Fibroblast of lung (primary cell): ENCODE measurements at regions not wholly inside any gene's neighbourhood (a gene's known extent, or its start where the extent isn't known, plus 50 kb on each side); places are given as distances from the start of the nearest gene placed in this dataset.

Experiments used
- DNase-seq, 2 donors: peaks; one replicate each; pipeline versions ENCODE4 v3.0.0 to v3.0.0-alpha.2; 2010; ENCODE audit warnings: low read depth in 2 of 2
- H2AFZ ChIP-seq: 2 replicates; pipeline ENCODE4 v1.5.1; 2012; ENCODE audit warnings: low read length, control low read depth, inconsistent platforms
- H3K27ac ChIP-seq: 2 replicates; pipeline ENCODE4 v1.5.1; 2011; ENCODE audit warnings: low read length, control low read depth; ENCODE audit not compliant: insufficient read depth
- H3K27me3 ChIP-seq: 2 replicates; pipeline ENCODE4 v1.5.1; 2011; ENCODE audit warnings: mild to moderate bottlenecking, low read length; ENCODE audit not compliant: control insufficient read depth, insufficient read depth
- H3K36me3 ChIP-seq: 2 replicates; pipeline ENCODE4 v1.5.1; 2011; ENCODE audit warnings: low read length; ENCODE audit not compliant: control insufficient read depth, insufficient read depth
- H3K4me1 ChIP-seq: 2 replicates; pipeline ENCODE4 v1.5.1; 2011; ENCODE audit warnings: low read length; ENCODE audit not compliant: control insufficient read depth, insufficient read depth; ENCODE audit errors: extremely low read depth
- H3K4me2 ChIP-seq: 2 replicates; pipeline ENCODE4 v1.5.1; 2011; ENCODE audit warnings: low read length, control low read depth; ENCODE audit not compliant: insufficient read depth; ENCODE audit errors: extremely low read depth
- H3K4me3 ChIP-seq, 4 experiments: fragments of 200-600 bp in 1 of 4; sonication (generic) in 1 of 4; replicated peaks in 1 of 4; 2 replicates each; pipeline ENCODE4 v1.5.1; 2011 to 2016; ENCODE audit warnings: low read length in 4 of 4, low read depth in 3 of 4, mild to moderate bottlenecking in 3 of 4, control low read depth in 2 of 4, inconsistent platforms in 1 of 4, mixed read lengths in 1 of 4; ENCODE audit not compliant: insufficient read depth in 1 of 4; ENCODE audit errors: control extremely low read depth in 1 of 4
- H3K79me2 ChIP-seq: 2 replicates; pipeline ENCODE4 v1.5.1; 2012; ENCODE audit warnings: mild to moderate bottlenecking, low read length, inconsistent platforms; ENCODE audit not compliant: control insufficient read depth, insufficient read depth
- H3K9ac ChIP-seq: 2 replicates; pipeline ENCODE4 v1.5.1; 2011; ENCODE audit warnings: mild to moderate bottlenecking, low read length, control low read depth; ENCODE audit not compliant: insufficient read depth
- H3K9me3 ChIP-seq: 2 replicates; pipeline ENCODE4 v1.5.1; 2012; ENCODE audit warnings: low read depth, low read length; ENCODE audit not compliant: control insufficient read depth, insufficient read depth
- H4K20me1 ChIP-seq: 2 replicates; pipeline ENCODE4 v1.5.1; 2011; ENCODE audit warnings: low read length; ENCODE audit not compliant: control insufficient read depth, insufficient read depth; ENCODE audit errors: extremely low read depth
- CTCF ChIP-seq, 2 donors: IDR thresholded peaks in 1 of 2; conservative IDR thresholded peaks in 1 of 2; 1 replicate in 1 of 2; 2 replicates in 1 of 2; pipeline ENCODE4 v1.5.1; 2011 to 2012; ENCODE audit warnings: low read length in 2 of 2, control low read depth in 1 of 2, inconsistent platforms in 1 of 2, low read depth in 1 of 2, mild to moderate bottlenecking in 1 of 2
- EZH2 ChIP-seq: IDR thresholded peaks from 2 replicates; pipeline ENCODE4 v1.5.1; 2012; ENCODE audit warnings: low read length, control low read depth, mild to moderate bottlenecking; ENCODE audit errors: missing control alignments

DNA sequence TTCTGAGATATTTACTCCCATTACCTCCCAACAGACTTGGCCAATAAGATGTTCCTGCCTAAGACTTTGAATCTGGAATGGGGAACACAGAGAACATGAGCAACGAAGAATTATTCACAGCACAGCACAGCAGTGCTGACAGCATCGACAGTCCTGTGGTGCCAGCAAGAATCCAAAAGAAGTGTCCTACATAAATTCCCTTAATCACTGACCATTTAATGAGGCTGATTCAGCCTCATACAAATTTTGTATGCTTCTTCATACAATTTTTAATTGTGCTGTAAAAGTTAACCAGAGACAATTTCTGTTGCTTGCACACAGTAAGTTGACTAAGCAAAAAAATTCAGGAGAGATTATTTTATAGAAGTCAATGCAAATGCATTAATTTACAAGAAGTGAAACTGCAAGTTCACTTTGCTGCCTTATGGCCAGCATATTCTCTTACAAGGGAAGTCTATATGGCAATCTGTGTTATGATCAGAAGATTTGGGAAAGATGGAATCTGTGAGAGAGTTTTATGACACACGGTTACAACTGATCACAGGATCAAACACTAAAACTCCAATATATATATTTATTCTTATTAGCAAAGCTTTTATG is 855.9 kb downstream of the LTN1 start:
- Histone ChIP-seq H4K20me1 (no peaks in the 10 kb centered on the region), H3K4me3 (no peak overlapping the region), H3K27me3 (no peaks in the 10 kb centered on the region), H3K4me2 (no peak overlapping the region), H3K27ac (no peak overlapping the region), H2AFZ (no peak overlapping the region), H3K9me3 (no peaks in the 10 kb centered on the region), H3K79me2 (no peaks in the 10 kb centered on the region), H3K4me1 (no peaks in the 10 kb centered on the region), H3K9ac (no peak overlapping the region), H3K36me3 (no peaks in the 10 kb centered on the region)
- TF ChIP-seq EZH2 (no peak), CTCF (conservative IDR thresholded peaks at IDR 0.05 in 1 of 2, IDR thresholded peaks at IDR 0.05 in 1 of 2; ENCODE audit: low read depth in 1 of 2, low read length in 2 of 2) (no peak)
- no peak for DNase-seq

- no peak for DNase-seq
- no peaks in the 10 kb centered on the region for H3K9me3 ChIP-seq
These were observed 857.0 kb downstream of the LTN1 start for GRCh38 chr21:28135646-28136045.

DNA sequence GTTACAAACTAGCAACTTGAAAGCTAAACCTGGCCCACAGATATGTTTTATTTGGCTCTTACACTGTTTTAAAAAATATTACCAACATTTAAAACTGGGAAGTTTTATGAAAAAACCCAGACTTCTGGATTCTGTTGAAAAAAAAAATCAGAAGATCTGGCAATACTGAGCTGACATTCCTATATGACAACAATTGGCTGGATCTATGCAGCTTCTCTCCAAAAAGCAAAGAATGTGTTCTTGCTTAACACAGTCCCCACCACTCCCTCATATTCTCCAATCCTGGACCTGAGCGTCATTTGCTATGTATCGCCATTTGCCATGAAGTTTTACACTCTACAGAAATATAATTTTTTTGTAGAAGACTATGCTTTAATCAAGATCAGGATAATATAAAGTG is 859.6 kb downstream of the LTN1 start:
- Histone ChIP-seq H3K27me3 (no peaks in the 10 kb centered on the region), H4K20me1 (no peaks in the 10 kb centered on the region), H3K4me3 (no peak overlapping the region), H3K79me2 (no peaks in the 10 kb centered on the region), H3K9ac (no peak overlapping the region), H3K27ac (no peak overlapping the region), H3K36me3 (no peaks in the 10 kb centered on the region), H3K4me2 (no peak overlapping the region), H3K4me1 (no peaks in the 10 kb centered on the region), H3K9me3 (no peaks in the 10 kb centered on the region), H2AFZ (no peak overlapping the region)
- TF ChIP-seq EZH2 = no peak
- no peak for TF ChIP-seq CTCF (conservative IDR thresholded peaks at IDR 0.05 in 1 of 2, IDR thresholded peaks at IDR 0.05 in 1 of 2; ENCODE audit: low read depth in 1 of 2, low read length in 2 of 2)
- no peak for DNase-seq

More at GRCh38 chr21:28135646-28136045, 857.0 kb downstream of the LTN1 start:
- H3K4me1 ChIP-seq = no peaks in the 10 kb centered on the region
- no peaks in the 10 kb centered on the region for H4K20me1 ChIP-seq
- no peak for TF ChIP-seq EZH2
- no peaks in the 10 kb centered on the region for H3K27me3 ChIP-seq
- no peak overlapping the region for H3K4me3 ChIP-seq
- H3K4me2 ChIP-seq = no peak overlapping the region
- H2AFZ ChIP-seq = no peak overlapping the region
- H3K9ac ChIP-seq = no peak overlapping the region
- H3K79me2 ChIP-seq = no peaks in the 10 kb centered on the region
- H3K36me3 ChIP-seq = no peaks in the 10 kb centered on the region
- no peak overlapping the region for H3K27ac ChIP-seq
